HG03175 (cell line): ENCODE measurements at regions not wholly inside any gene's neighbourhood (a gene's known extent, or its start where the extent isn't known, plus 50 kb on each side); places are given as distances from the start of the nearest gene placed in this dataset.

Experiments
- ATAC-seq: cut with Tn5 transposase; IDR thresholded peaks from one replicate; pipeline ENCODE4 v1.9.1; 2021; ENCODE audit warnings: mild to moderate bottlenecking, moderate library complexity; ENCODE audit not compliant: unreplicated experiment

- ATAC-seq = no peak
These were observed 296.8 kb downstream of the WDR72 start for GRCh38 chr15:53462651-53463050.

- no peak for ATAC-seq
These were observed 297.8 kb downstream of the WDR72 start for GRCh38 chr15:53461677-53462076.

GRCh38 chr15:53458736-53459135, 300.7 kb downstream of the WDR72 start:
- ATAC-seq = no peak

- ATAC-seq = no peak
These were observed 302.0 kb downstream of the WDR72 start for GRCh38 chr15:53457479-53457878.

GRCh38 chr15:53454843-53455721, 304.4 kb downstream of the WDR72 start:
- ATAC-seq = no peak

GRCh38 chr15:53454535-53454842, 305.0 kb downstream of the WDR72 start:
- ATAC-seq = no peak

- ATAC-seq = no peak
These were observed 306.0 kb downstream of the WDR72 start for GRCh38 chr15:53453253-53454105.

- ATAC-seq = no peak
These were observed 311.0 kb downstream of the WDR72 start for GRCh38 chr15:53448232-53449015.

- ATAC-seq = no peak
These were observed 311.7 kb downstream of the WDR72 start for GRCh38 chr15:53447742-53448141.

- no peak for ATAC-seq
These were observed 312.3 kb downstream of the WDR72 start for GRCh38 chr15:53447053-53447574.

GRCh38 chr15:53446376-53446775, 313.1 kb downstream of the WDR72 start:
- ATAC-seq = no peak

GRCh38 chr15:53445531-53445930, 313.9 kb downstream of the WDR72 start:
- no peak for ATAC-seq

GRCh38 chr15:53437985-53438841, 321.2 kb downstream of the WDR72 start:
- ATAC-seq = no peak

GRCh38 chr15:53437366-53437765, 322.1 kb downstream of the WDR72 start:
- ATAC-seq = no peak

- ATAC-seq = no peak
These were observed 325.2 kb downstream of the WDR72 start for GRCh38 chr15:53434174-53434678.

GRCh38 chr15:53416219-53416940, 343.1 kb downstream of the WDR72 start:
- ATAC-seq = no peak

GRCh38 chr15:53414167-53414566, 345.3 kb downstream of the WDR72 start:
- ATAC-seq = no peak

GRCh38 chr15:53412542-53412941, 346.9 kb downstream of the WDR72 start:
- no peak for ATAC-seq

GRCh38 chr15:53404930-53405493, 354.5 kb downstream of the WDR72 start:
- no peak for ATAC-seq
